HG03097 (cell line): ENCODE measurements at regions not wholly inside any gene's neighbourhood (a gene's known extent, or its start where the extent isn't known, plus 50 kb on each side); places are given as distances from the start of the nearest gene placed in this dataset.

Experiments used
- ATAC-seq: cut with Tn5 transposase; IDR thresholded peaks from one replicate; pipeline ENCODE4 v1.9.1; 2021; ENCODE audit not compliant: unreplicated experiment, low FRiP score

DNA sequence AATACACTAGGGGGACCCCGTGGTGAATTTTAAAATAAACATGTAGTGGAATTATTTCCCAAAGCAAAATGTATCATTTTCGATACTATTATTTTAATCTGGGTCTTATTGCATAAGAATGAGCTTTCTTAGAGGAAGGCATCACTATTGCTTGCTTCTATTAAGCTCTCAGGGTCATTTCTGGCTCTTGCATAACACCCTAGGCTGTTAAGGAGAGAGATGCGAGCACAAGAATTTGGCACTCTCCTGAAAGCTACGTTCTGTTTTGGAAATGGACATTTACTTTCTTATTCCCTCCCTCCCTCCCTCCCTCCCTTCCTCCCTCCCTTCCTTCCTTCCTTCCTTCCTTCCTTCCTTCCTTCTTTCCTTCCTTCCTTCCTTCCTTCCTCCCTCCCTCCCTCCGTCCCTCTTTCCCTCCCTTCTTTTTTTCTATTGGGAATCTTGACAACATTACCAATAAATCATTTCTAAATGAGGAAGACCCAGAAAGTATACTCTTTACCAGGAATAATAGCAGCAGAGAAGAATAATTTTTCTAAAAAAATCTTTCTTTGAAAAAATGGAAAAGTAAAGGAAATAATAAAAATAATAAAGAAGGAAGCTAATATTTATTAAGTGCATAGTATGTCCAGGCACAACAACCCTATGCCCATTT is 83.6 kb upstream of the BDNF start:
- no peak for ATAC-seq

DNA sequence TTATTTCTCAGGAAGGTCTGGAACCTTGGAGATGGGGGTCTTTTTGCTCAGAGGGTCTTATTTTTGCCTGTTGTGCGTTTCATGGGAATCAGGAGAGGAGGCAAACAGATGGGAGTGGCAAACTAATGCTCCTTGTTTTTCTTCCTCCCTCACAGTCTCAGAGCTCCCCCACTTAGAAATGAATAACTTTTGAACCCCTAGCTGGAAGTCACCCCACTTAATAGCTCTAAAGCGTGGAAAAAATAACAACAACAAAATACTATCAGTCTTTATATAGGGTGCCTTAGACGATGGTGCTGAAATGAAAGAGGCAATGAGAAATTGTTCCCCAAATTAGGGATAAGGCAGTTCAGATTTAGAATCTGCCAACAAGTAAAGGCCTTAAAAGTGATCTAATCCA is 76.8 kb upstream of the BDNF start:
- ATAC-seq = no peak

DNA sequence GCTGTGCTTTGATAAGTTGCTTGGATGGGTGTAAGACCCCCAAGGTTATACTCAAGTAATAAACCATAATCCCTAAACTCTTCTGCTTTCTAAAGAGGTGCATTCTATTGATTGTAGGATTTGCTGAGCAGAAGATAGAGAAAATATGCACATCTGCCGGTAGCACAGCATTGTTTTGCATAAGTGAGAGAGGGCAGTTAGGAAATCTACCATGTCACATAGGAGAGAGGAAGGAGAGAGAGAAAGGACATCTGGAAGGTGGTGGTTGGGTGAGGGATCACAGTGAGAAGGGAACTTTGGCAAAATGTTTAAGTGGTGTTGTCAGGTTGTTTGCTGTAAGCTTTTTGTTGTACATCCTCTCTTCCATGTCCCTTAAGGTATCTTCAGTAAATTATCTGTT is 73.6 kb upstream of the BDNF start:
- no peak for ATAC-seq

DNA sequence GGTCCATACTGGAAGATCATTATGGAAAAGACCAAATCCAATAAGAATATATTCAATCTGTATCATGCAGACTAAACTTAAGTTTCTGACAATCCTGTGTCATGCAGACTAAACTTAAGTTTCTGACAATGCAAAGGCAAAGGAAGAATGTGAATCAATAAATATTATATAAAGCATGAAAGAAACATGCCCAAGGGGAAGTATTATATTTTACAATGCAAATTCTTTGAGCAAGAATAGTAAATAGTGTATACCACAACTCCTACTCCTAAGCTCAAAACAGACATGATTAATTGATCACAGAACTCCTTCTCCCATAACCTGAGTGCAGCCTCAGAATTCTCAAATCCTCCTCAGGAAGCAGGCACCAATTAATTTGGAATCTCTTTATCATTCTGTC is 71.3 kb upstream of the BDNF start:
- ATAC-seq = no peak

DNA sequence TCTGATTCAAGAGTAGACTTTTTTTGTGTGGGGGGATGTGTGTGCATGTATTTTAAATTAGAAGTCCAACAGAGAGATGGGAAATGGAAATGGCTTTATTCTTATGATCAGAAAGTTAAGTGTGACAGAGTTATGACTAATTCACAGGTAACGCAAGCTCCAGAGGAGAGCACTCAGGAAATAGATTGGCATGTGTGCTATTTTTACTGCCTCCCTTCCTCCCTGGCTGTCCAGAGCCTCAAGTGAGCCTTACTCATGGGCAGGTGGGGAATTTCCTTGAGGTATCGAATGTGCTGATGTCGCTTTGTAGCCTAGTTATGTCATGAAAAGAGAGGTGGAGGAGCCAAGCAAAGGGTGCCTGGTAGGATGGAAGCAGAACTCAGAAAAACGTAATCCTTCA is 70.3 kb upstream of the BDNF start:
- ATAC-seq = no peak

DNA sequence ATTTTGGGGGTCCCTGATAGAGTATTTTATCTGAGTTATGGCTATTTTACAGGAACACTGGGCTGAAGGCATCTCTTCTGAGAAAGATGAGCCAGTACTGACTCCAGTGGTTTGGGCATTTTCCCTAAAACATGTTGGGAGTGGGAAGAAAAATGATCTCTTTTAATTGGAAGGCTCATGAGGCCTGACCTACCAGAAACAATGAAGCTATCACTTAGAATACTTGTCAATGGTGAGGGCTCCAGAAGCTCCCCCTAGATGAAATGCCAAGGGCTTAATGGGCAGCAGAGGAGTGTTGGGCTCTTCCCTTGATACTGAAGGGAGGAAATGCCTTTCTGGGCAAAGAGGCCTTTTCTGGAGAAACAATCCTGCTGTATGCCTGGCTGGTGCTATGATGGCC is 63.5 kb upstream of the BDNF start:
- ATAC-seq = no peak

DNA sequence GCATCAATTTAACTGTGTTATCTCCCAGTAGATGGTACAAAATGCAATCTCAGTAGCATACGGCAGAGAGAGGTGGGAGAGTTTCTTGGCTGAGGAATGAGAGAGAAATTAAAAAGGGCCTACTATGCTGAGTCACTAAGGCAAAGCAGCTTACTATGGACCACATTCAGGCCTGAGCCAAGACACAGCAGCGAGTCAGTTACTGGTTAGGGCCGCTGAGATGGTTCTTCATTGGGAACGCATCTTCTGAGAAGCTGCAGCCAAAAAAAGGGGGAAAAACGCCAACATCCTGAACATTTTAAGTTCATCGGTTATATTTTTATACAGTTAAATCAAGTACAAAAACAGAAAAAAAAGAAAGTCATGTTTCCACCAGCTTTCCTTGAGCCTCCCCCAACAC is 61.1 kb upstream of the BDNF start:
- ATAC-seq = no peak

DNA sequence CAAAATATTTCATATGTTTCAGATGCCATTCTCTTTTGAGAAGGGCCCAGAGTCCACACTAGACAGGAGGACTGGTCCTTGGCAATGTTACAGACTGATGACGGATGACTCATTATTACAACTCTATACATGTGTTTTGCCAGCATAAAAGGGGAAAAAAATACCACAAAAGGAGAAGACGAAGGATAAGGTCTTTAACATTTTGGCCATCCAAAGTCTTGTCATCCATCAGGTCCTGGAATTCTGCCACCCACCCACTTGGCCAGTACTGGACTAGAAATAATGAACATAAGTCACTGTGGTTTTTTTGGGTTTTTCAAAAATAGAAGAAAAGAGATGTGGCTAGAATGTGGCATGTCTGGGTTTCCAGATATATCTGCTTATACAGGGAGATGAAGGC is 57.7 kb upstream of the BDNF start:
- ATAC-seq = no peak

DNA sequence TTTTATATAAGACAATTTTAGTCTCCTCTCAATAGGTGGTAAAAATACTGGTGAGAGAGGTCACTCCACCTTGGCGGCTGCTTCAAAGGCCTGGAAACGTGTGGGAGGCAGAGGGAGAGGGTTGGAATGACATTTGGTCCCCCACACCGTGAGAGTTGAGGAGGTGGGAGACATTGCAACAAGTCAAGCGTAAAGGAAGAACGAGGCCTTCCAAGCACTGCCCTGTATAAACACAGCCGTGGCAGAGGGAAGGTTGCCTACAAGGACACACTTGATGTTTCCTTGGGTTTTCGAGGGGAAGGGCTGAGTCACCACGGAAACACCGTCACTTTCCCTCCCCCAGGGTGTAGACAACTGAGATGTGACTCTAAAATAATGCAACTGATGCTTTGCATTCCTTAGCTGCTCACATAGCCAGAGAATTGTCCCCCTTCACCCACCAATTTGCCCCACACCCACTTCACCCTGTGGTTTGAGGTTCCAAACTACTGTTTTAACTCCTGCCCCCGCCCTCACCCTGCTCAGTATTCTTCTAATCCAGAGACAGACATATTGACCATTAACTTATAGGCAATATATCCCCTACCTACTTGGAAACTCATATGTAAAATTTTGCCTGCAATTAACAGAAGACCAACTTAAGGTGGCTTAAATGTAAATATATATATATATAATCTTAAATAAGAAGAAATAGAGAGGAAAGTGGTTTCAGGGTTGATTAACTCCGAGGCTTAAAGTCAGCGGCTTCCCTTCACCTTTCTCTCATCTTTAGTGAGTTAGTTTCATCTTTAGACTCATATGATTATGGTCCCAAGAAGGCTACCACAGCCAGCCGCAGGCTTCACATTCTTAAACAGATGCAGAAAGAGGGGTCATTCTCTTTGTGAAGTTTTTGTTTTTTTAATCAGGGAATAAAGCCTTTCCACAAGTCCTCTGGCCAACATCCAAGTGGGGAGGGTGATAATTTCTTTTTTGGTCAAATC is 54.1 kb upstream of the BDNF start:
- no peak for ATAC-seq
